ENCODE measurements at regions not wholly inside any gene's neighbourhood (a gene's known extent, or its start where the extent isn't known, plus 50 kb on each side); places are given as distances from the start of the nearest gene placed in this dataset.

DNA sequence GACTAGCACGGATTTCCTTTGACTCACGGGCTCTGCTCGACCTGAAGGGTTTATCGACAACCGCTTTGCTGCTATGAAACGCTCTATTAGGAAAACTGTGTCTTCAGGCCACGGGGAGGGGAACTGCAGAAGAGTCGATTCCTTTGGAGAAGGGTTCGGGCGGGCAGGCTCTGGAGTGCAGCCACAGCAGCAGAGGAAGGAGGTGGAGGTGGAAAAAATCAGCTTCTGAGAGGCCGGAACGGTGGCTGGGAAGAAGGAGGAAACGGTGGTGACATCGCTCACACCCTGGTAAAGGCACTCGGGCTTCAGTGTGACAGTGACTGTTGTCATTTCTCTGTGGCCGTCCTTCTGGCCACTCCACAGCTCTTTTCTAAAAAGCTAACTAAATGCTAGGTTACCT is 64.6 kb upstream of the MGMT start (continued):
- no peak for TF ChIP-seq ZNF225 (CRISPR knock-in tag; IDR thresholded peaks at IDR 0.05)
- TF ChIP-seq, protein P1, sequence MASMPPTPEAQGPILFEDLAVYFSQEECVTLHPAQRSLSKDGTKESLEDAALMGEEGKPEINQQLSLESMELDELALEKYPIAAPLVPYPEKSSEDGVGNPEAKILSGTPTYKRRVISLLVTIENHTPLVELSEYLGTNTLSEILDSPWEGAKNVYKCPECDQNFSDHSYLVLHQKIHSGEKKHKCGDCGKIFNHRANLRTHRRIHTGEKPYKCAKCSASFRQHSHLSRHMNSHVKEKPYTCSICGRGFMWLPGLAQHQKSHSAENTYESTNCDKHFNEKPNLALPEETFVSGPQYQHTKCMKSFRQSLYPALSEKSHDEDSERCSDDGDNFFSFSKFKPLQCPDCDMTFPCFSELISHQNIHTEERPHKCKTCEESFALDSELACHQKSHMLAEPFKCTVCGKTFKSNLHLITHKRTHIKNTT (CRISPR knock-in tag; IDR thresholded peaks at IDR 0.05) = no peak

DNA sequence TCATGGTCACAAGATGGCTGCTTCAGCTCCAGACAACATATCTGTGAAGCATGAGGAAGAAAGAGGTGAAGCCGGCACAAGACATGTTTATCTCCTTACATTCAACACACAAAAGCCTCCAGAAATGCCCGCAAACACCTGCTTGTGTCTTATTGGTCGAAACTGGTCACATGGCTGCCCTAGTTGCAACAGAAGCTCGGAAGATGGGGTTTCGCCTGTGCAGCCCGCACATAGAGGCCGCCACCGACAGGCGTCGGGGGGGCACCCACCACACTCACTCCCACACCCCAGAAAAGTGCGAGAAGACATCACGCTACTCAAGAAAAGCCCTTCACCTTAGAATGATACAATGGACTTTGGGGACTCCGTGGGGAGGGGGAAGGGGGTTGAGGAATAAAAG is 63.0 kb upstream of the MGMT start:
- BruUV-seq (replicated peaks) = no TSS peak
- Histone ChIP-seq H3K27me3 (ENCODE audit: control insufficient read depth in 1 of 2, insufficient read depth in 2 of 2, low read length in 2 of 2) (peaks cover 0 to 8% of the 10 kb centered on the region in 2 experiments; a peak in 2 of 5 replicates), H3K4me1 (ENCODE audit: insufficient read depth, low read length) (no peaks in the 10 kb centered on the region), H4K20me1 (ENCODE audit: insufficient read depth, low read length) (no peaks in the 10 kb centered on the region), H3K27ac (ENCODE audit: extremely low read length, insufficient read depth, low read length) (no peak overlapping the region), H3K9me3 (ENCODE audit: low read length) (no peaks in the 10 kb centered on the region), H3K4me3 (replicated peaks in 1 of 3; ENCODE audit: insufficient read depth in 1 of 3, low read depth in 2 of 3, low read length in 3 of 3) (no peak overlapping the region), H3K9ac (ENCODE audit: insufficient read depth, low read depth, low read length) (no peak overlapping the region), H3K4me2 (ENCODE audit: low read depth, low read length) (no peak overlapping the region), H3K36me3 (replicated peaks in 1 of 2; ENCODE audit: control insufficient read depth in 1 of 2, insufficient read depth in 2 of 2, low read length in 2 of 2) (no peaks in the 10 kb centered on the region), H2AFZ (ENCODE audit: low read length) (no peak overlapping the region), H3K79me2 (ENCODE audit: insufficient read depth, low read length) (no peaks in the 10 kb centered on the region)
- DNase-seq (ENCODE audit: low spot score) (no peak), ATAC-seq (no peak), FAIRE-seq (no peak)
- in situ Hi-C loops (cut with HindIII; ENCODE audit: extremely low pct_ligation_motif_present, low pct_unique_long_range_greater_than_20kb) (no loop called here), intact Hi-C loops (cut with micrococcal nuclease; ENCODE audit: unreplicated experiment) (no loop called here)
- CTCF ChIA-PET (ENCODE audit: low intra/inter-chr PET ratio, low total read pairs) = no interaction called here
- 69% methylated on average over 12 of the region's 13 CpGs for WGBS (ENCODE audit: low lambda C conversion rate)
- POLR2A ChIA-PET = no interaction called here
- no peak for TF ChIP-seq SRSF9 (IDR thresholded peaks at IDR 0.05; ENCODE audit: borderline replicate concordance, insufficient read depth, low read depth, low read length, poor library complexity, severe bottlenecking)

DNA sequence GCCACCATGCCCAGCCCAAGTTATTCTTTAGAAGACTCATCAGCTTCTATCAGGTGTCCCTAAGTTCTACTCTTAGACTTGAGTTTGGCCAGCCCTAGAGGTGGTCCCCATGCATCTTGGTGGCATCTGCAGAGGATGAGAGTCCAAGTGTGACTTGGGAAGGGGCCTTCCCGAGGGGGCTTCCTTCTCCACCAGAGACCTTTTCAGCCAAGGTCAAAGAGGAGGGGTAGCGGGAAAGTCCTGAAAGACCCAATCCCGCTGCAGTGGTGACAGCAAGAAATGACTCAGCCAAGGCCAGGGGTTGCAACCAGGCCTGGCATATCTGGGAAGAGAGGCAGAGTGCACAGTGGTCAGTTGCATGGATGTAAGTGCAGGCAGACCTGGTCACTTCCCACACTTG is 61.7 kb upstream of the MGMT start:
- DNase-seq (ENCODE audit: low spot score) = no peak
- ATAC-seq = no peak
- H4K20me1 ChIP-seq (ENCODE audit: insufficient read depth, low read length) = no peaks in the 10 kb centered on the region
- H3K27me3 ChIP-seq (ENCODE audit: control insufficient read depth in 1 of 2, insufficient read depth in 2 of 2, low read length in 2 of 2) = peaks cover 0 to 4% of the 10 kb centered on the region in 2 experiments; a peak in 1 of 5 replicates
- no peak for FAIRE-seq
- in situ Hi-C loops (cut with HindIII; ENCODE audit: extremely low pct_ligation_motif_present, low pct_unique_long_range_greater_than_20kb) (no loop called here), intact Hi-C loops (cut with micrococcal nuclease; ENCODE audit: unreplicated experiment) (no loop called here)
- H3K79me2 ChIP-seq (ENCODE audit: insufficient read depth, low read length) = no peaks in the 10 kb centered on the region
- no peak overlapping the region for H3K4me3 ChIP-seq (replicated peaks in 1 of 3; ENCODE audit: insufficient read depth in 1 of 3, low read depth in 2 of 3, low read length in 3 of 3)
- no peak overlapping the region for H2AFZ ChIP-seq (ENCODE audit: low read length)
- ChIA-PET CTCF (ENCODE audit: low intra/inter-chr PET ratio, low total read pairs) (no interaction called here), POLR2A (no interaction called here)
- 83% methylated on average over 2 of the region's 3 CpGs for WGBS (ENCODE audit: low lambda C conversion rate)
- H3K9ac ChIP-seq (ENCODE audit: insufficient read depth, low read depth, low read length) = no peak overlapping the region
- no peaks in the 10 kb centered on the region for H3K36me3 ChIP-seq (replicated peaks in 1 of 2; ENCODE audit: control insufficient read depth in 1 of 2, insufficient read depth in 2 of 2, low read length in 2 of 2)
- no peak overlapping the region for H3K27ac ChIP-seq (ENCODE audit: extremely low read length, insufficient read depth, low read length)
- H3K4me2 ChIP-seq (ENCODE audit: low read depth, low read length) = no peak overlapping the region
- no peaks in the 10 kb centered on the region for H3K9me3 ChIP-seq (ENCODE audit: low read length)
- H3K4me1 ChIP-seq (ENCODE audit: insufficient read depth, low read length) = no peaks in the 10 kb centered on the region
- BruUV-seq (replicated peaks) = no TSS peak
- TF ChIP-seq RAD51 (IDR thresholded peaks at IDR 0.05; ENCODE audit: borderline replicate concordance) = no peak
- TF ChIP-seq KAT2B (IDR thresholded peaks at IDR 0.05; ENCODE audit: borderline replicate concordance, low read depth, low read length) = no peak
- TF ChIP-seq ZNF333 (CRISPR knock-in tag; IDR thresholded peaks at IDR 0.05; ENCODE audit: borderline replicate concordance) = no peak
- no peak for TF ChIP-seq ZFP62 (CRISPR knock-in tag; IDR thresholded peaks at IDR 0.05)
- no peak for TF ChIP-seq SAFB2 (CRISPR knock-in tag; IDR thresholded peaks at IDR 0.05; ENCODE audit: borderline replicate concordance, low read depth)
- TF ChIP-seq ZNF567 (CRISPR knock-in tag; IDR thresholded peaks at IDR 0.05; ENCODE audit: borderline replicate concordance) = no peak
- TF ChIP-seq TCF7L2 (IDR thresholded peaks at IDR 0.05; ENCODE audit: low read depth, low read length) = no peak
- TF ChIP-seq, protein P2, sequence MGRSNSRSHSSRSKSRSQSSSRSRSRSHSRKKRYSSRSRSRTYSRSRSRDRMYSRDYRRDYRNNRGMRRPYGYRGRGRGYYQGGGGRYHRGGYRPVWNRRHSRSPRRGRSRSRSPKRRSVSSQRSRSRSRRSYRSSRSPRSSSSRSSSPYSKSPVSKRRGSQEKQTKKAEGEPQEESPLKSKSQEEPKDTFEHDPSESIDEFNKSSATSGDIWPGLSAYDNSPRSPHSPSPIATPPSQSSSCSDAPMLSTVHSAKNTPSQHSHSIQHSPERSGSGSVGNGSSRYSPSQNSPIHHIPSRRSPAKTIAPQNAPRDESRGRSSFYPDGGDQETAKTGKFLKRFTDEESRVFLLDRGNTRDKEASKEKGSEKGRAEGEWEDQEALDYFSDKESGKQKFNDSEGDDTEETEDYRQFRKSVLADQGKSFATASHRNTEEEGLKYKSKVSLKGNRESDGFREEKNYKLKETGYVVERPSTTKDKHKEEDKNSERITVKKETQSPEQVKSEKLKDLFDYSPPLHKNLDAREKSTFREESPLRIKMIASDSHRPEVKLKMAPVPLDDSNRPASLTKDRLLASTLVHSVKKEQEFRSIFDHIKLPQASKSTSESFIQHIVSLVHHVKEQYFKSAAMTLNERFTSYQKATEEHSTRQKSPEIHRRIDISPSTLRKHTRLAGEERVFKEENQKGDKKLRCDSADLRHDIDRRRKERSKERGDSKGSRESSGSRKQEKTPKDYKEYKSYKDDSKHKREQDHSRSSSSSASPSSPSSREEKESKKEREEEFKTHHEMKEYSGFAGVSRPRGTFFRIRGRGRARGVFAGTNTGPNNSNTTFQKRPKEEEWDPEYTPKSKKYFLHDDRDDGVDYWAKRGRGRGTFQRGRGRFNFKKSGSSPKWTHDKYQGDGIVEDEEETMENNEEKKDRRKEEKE (IDR thresholded peaks at IDR 0.05) = no peak
- no peak for TF ChIP-seq ZSCAN25 (CRISPR knock-in tag; IDR thresholded peaks at IDR 0.05)

Measured in HepG2 (cell line).